22Rv1 (cell line): ENCODE measurements at regions not wholly inside any gene's neighbourhood (a gene's known extent, or its start where the extent isn't known, plus 50 kb on each side); places are given as distances from the start of the nearest gene placed in this dataset.

Experiments
- ZFX ChIP-seq: fragments of 450-650 bp; IDR thresholded peaks from 2 replicates; pipeline ENCODE4 v1.6.1; 2017; ENCODE audit warnings: antibody characterized with exemption, borderline replicate concordance
- TF ChIP-seq, protein P1 (sequence below): fragments of 450-650 bp; IDR thresholded peaks from 2 replicates; pipeline ENCODE4 v1.5.1; 2017; ENCODE audit warnings: mild to moderate bottlenecking

DNA sequence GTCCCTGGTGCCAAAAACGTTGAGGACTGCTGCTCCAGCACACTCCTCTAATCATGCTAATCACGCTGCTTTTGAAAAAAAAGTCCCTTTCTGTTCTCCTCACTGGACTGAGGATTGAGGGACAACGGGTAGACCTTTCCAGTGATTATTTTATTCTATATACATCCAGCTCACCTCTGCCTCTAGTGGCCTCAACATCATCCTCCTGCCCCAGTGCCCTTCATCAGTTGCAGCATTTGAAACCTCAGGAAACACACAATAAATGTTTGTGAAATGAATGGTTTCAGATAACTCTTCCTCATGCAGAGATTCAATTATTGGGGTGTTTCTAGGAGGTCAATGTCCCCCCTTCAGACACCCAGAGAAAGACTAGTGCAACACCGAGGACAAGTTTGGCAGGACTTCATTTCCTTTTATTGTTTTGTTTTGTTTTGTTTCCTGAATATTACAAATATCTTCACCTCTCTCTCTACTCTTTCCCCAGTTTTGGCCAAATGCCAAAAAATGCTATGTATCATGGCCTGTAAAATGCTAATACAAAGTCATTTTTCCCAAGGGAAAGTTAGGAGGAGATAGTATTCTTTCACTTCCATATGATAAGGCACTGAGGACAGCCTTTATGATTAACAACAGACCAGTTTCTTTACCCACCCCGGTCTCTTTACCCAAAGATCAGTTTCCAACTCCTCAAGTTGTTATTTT is 460.1 kb upstream of the SLIT2 start:
- no peak for TF ChIP-seq ZFX
- TF ChIP-seq, protein P1, sequence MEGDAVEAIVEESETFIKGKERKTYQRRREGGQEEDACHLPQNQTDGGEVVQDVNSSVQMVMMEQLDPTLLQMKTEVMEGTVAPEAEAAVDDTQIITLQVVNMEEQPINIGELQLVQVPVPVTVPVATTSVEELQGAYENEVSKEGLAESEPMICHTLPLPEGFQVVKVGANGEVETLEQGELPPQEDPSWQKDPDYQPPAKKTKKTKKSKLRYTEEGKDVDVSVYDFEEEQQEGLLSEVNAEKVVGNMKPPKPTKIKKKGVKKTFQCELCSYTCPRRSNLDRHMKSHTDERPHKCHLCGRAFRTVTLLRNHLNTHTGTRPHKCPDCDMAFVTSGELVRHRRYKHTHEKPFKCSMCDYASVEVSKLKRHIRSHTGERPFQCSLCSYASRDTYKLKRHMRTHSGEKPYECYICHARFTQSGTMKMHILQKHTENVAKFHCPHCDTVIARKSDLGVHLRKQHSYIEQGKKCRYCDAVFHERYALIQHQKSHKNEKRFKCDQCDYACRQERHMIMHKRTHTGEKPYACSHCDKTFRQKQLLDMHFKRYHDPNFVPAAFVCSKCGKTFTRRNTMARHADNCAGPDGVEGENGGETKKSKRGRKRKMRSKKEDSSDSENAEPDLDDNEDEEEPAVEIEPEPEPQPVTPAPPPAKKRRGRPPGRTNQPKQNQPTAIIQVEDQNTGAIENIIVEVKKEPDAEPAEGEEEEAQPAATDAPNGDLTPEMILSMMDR, result peak; percentile 31
